NCI-H69 (cell line): ENCODE measurements at regions not wholly inside any gene's neighbourhood (a gene's known extent, or its start where the extent isn't known, plus 50 kb on each side); places are given as distances from the start of the nearest gene placed in this dataset.

Experiments used
- DNase-seq: peaks from one replicate; lab custom pipeline; 2025; lab: John Stamatoyannopoulos, UW

GRCh38 chr10:123557366-123558108 lies 108.6 kb upstream of the GPR26 start:
- DNase-seq, result no peak

- no peak for DNase-seq
These were observed 107.5 kb upstream of the GPR26 start for GRCh38 chr10:123558651-123559050.

- peak; percentile 39 for DNase-seq
These were observed 106.9 kb upstream of the GPR26 start for GRCh38 chr10:123559066-123559822.

GRCh38 chr10:123559823-123560092 lies 106.4 kb upstream of the GPR26 start:
- DNase-seq, result no peak

GRCh38 chr10:123560301-123561140 lies 105.6 kb upstream of the GPR26 start:
- no peak for DNase-seq

- no peak for DNase-seq
These were observed 105.1 kb upstream of the GPR26 start for GRCh38 chr10:123561141-123561440.

- no peak for DNase-seq
These were observed 103.8 kb upstream of the GPR26 start for GRCh38 chr10:123562387-123562786.

- DNase-seq, result no peak
These were observed 103.2 kb upstream of the GPR26 start for GRCh38 chr10:123562811-123563580.

- DNase-seq, result no peak
These were observed 102.6 kb upstream of the GPR26 start for GRCh38 chr10:123563581-123563855.

- no peak for DNase-seq
These were observed 102.2 kb upstream of the GPR26 start for GRCh38 chr10:123563994-123564393.

- DNase-seq, result no peak
These were observed 101.5 kb upstream of the GPR26 start for GRCh38 chr10:123564631-123565030.

- DNase-seq, result no peak
These were observed 100.2 kb upstream of the GPR26 start for GRCh38 chr10:123565691-123566660.

- no peak for DNase-seq
These were observed 98.0 kb upstream of the GPR26 start for GRCh38 chr10:123567984-123568739.

- DNase-seq, result no peak
These were observed 97.4 kb upstream of the GPR26 start for GRCh38 chr10:123568751-123569150.

GRCh38 chr10:123569436-123570035 lies 96.6 kb upstream of the GPR26 start:
- DNase-seq, result no peak

GRCh38 chr10:123570051-123570897 lies 95.9 kb upstream of the GPR26 start:
- no peak for DNase-seq

- no peak for DNase-seq
These were observed 95.1 kb upstream of the GPR26 start for GRCh38 chr10:123570898-123571515.

GRCh38 chr10:123571978-123572377 lies 94.2 kb upstream of the GPR26 start:
- no peak for DNase-seq
